ENCODE measurements at regions not wholly inside any gene's neighbourhood (a gene's known extent, or its start where the extent isn't known, plus 50 kb on each side); places are given as distances from the start of the nearest gene placed in this dataset.
"Not testable (repeated sequence)": the region's sequence is repeated elsewhere in the genome, so short reads cannot be mapped to it uniquely, and the experiment has no call there.

DNA sequence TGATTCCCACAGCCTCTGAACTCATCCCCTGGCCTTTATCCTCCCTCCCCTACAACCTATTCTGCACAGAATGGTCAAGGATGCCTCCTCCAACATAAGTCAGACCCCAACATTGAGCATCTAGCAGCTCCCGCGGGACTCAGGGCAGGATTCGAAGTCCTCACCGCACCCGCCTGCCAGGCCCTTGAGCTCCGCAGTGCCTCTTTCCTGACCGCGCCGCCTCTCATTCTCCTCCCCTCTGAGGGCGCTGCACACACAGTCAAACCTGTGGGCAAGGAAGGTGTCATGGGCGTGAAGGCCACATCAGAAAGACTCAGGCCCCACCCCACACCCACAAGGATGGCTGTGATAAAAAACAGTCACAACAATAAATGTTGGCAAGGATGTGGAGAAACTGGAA lies 84.1 kb downstream of the CPZ start:
- DNase-seq (ENCODE audit: low read depth in 1 of 2, low spot score in 1 of 2) = no peak
- TF ChIP-seq JUND (IDR thresholded peaks at IDR 0.05; ENCODE audit: low read depth) = no peak
- in situ Hi-C loops (cut with HindIII; ENCODE audit: low pct_unique_long_range_greater_than_20kb, low sequenced_read_pairs) = no loop called here

DNA sequence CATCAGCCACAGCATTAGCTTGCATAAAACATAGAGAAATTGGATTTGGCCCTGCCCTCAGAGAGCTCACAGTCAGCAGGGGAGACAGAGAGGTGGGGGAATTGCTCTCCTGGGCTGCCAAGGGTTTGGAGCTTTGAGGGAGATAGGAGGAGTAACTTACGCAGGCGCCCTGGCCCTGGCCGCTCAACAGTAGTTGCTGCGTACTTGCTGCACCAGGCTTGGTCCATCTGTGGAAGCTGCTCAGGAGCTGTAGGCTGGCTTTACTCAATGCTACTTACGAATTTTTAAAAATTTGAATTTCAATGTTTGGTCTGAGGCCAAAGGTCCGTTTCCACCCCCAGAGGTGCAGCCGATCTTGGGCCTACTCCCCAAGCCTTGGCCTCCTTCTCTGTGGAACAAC lies 83.3 kb downstream of the CPZ start:
- DNase-seq (ENCODE audit: low read depth in 1 of 2, low spot score in 1 of 2) = no peak
- TF ChIP-seq JUND (IDR thresholded peaks at IDR 0.05; ENCODE audit: low read depth) = no peak
- in situ Hi-C loops (cut with HindIII; ENCODE audit: low pct_unique_long_range_greater_than_20kb, low sequenced_read_pairs) = no loop called here

GRCh38 chr4:8675383-8675782 lies 82.8 kb downstream of the CPZ start:
- DNase-seq (ENCODE audit: low read depth in 1 of 2, low spot score in 1 of 2) = peak; percentile 56 to 65
- in situ Hi-C loops (cut with HindIII; ENCODE audit: low pct_unique_long_range_greater_than_20kb, low sequenced_read_pairs) = no loop called here
- TF ChIP-seq JUND (IDR thresholded peaks at IDR 0.05; ENCODE audit: low read depth) = no peak

GRCh38 chr4:8674311-8674885 lies 81.8 kb downstream of the CPZ start:
- DNase-seq (ENCODE audit: low read depth in 1 of 2, low spot score in 1 of 2) = no peak
- no peak for TF ChIP-seq JUND (IDR thresholded peaks at IDR 0.05; ENCODE audit: low read depth)
- in situ Hi-C loops (cut with HindIII; ENCODE audit: low pct_unique_long_range_greater_than_20kb, low sequenced_read_pairs) = no loop called here

GRCh38 chr4:8673106-8673505 lies 80.5 kb downstream of the CPZ start:
- DNase-seq (ENCODE audit: low read depth in 1 of 2, low spot score in 1 of 2); in situ Hi-C loops (cut with HindIII; ENCODE audit: low pct_unique_long_range_greater_than_20kb, low sequenced_read_pairs): not testable (repeated sequence)

GRCh38 chr4:8672486-8672885 lies 79.9 kb downstream of the CPZ start:
- TF ChIP-seq JUND (IDR thresholded peaks at IDR 0.05; ENCODE audit: low read depth) = no peak
- no peak for DNase-seq (ENCODE audit: low read depth in 1 of 2, low spot score in 1 of 2)
- in situ Hi-C loops (cut with HindIII; ENCODE audit: low pct_unique_long_range_greater_than_20kb, low sequenced_read_pairs) = no loop called here

- in situ Hi-C loops (cut with HindIII; ENCODE audit: low pct_unique_long_range_greater_than_20kb, low sequenced_read_pairs) = no loop called here
- no peak for DNase-seq (ENCODE audit: low read depth in 1 of 2, low spot score in 1 of 2)
- no peak for TF ChIP-seq JUND (IDR thresholded peaks at IDR 0.05; ENCODE audit: low read depth)
Observed at GRCh38 chr4:8671712-8672290, 79.2 kb downstream of the CPZ start.

Data from T47D (cell line).